ENCODE measurements at regions not wholly inside any gene's neighbourhood (a gene's known extent, or its start where the extent isn't known, plus 50 kb on each side); places are given as distances from the start of the nearest gene placed in this dataset.

DNA sequence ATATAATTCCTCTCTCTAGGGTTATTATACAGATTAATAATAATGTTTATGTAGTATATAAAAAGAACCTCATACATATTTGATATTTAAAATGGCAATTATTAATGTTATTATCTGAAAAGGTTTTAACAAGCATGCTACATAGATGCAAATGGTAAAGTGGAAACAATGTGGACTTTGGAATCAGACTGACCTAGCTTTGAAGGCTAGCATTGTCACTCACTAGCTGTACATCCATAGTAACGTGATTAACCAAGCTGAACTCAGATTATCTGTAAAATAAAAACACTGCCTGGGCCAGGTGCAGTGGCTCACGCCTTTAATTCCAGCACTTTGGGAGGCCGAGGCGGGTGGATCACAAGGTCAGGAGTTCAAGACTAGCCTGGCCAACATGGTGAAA lies 233.7 kb upstream of the SPRY1 start:
- Histone ChIP-seq H3K4me2 (ENCODE audit: low read depth, low read length, poor library complexity, severe bottlenecking) (no peak overlapping the region), H3K9ac (ENCODE audit: low read depth, low read length, poor library complexity, severe bottlenecking) (no peak overlapping the region), H3K36me3 (ENCODE audit: insufficient read depth, low read length) (no peaks in the 10 kb centered on the region; the same call in 1 of the 2 replicates), H3K4me3 (ENCODE audit: low read length, poor library complexity, severe bottlenecking) (no peak overlapping the region), H2AFZ (ENCODE audit: low read length) (no peak overlapping the region), H3K4me1 (ENCODE audit: insufficient read depth, low read length, poor library complexity, severe bottlenecking) (peaks cover 36% of the 10 kb centered on the region), H3K9me3 (ENCODE audit: insufficient read depth, low read depth, low read length) (no peaks in the 10 kb centered on the region), H3K9me2 (replicated peaks; ENCODE audit: low read depth, low read length) (no peaks in the 10 kb centered on the region), H3K79me2 (ENCODE audit: insufficient read depth, low read length) (no peaks in the 10 kb centered on the region), H3K27me3 (ENCODE audit: insufficient read depth, low read length, poor library complexity, severe bottlenecking) (no peaks in the 10 kb centered on the region), H4K20me1 (ENCODE audit: insufficient read depth, low read length, poor library complexity, severe bottlenecking) (no peaks in the 10 kb centered on the region), H3F3A (ENCODE audit: low read depth) (no peaks in the 10 kb centered on the region)
- no peak for TF ChIP-seq EZH2phosphoT487 (IDR thresholded peaks at IDR 0.05; ENCODE audit: borderline replicate concordance)
- TF ChIP-seq, protein P1, sequence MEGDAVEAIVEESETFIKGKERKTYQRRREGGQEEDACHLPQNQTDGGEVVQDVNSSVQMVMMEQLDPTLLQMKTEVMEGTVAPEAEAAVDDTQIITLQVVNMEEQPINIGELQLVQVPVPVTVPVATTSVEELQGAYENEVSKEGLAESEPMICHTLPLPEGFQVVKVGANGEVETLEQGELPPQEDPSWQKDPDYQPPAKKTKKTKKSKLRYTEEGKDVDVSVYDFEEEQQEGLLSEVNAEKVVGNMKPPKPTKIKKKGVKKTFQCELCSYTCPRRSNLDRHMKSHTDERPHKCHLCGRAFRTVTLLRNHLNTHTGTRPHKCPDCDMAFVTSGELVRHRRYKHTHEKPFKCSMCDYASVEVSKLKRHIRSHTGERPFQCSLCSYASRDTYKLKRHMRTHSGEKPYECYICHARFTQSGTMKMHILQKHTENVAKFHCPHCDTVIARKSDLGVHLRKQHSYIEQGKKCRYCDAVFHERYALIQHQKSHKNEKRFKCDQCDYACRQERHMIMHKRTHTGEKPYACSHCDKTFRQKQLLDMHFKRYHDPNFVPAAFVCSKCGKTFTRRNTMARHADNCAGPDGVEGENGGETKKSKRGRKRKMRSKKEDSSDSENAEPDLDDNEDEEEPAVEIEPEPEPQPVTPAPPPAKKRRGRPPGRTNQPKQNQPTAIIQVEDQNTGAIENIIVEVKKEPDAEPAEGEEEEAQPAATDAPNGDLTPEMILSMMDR (conservative IDR thresholded peaks at IDR 0.05; ENCODE audit: low read length) = no peak

DNA sequence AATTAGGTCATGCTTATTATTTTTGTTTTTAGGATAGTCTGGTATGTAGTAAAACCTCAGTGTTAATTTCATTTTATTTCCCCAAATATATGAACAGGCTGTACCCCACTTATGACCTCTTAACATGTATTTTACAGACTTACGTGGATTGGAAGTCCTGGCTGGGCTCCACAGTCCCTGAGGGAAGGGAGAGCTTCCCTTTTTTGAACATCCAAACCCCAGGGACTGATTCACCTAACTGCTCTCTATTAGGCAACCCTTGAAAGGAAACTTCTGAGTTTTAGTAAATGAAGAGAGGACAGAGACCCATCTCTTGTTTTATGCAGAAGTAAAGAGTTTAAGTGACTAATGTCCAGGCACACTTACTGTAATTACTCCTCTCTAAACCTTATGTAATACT lies 233.1 kb upstream of the SPRY1 start:
- H3K79me2 ChIP-seq (ENCODE audit: insufficient read depth, low read length) = no peaks in the 10 kb centered on the region
- H3K9me2 ChIP-seq (replicated peaks; ENCODE audit: low read depth, low read length) = no peaks in the 10 kb centered on the region
- TF ChIP-seq EZH2phosphoT487 (IDR thresholded peaks at IDR 0.05; ENCODE audit: borderline replicate concordance) = no peak
- TF ChIP-seq, protein P1 (conservative IDR thresholded peaks at IDR 0.05; ENCODE audit: low read length) = no peak

DNA sequence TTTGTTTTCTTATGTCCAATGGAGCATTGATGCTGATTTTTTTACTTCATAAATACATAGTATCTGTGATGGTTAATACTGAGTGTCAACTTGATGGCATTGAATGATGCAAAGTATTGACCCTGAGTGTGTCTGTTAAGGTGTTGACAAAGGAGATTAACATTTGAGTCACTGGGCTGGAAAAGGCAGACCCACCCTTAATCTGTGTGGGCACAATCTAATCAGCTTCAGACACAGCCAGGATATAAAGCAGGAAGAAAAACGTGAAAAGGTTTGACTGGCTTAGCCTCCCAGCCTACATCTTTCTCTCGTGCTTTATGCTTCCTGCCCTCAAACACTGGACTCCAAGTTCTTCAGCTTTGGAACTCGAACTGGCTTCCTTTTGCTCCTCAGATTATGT lies 230.6 kb upstream of the SPRY1 start:
- Histone ChIP-seq H3K9ac (ENCODE audit: low read depth, low read length, poor library complexity, severe bottlenecking) (no peak overlapping the region), H3K79me2 (ENCODE audit: insufficient read depth, low read length) (no peaks in the 10 kb centered on the region), H4K20me1 (ENCODE audit: insufficient read depth, low read length, poor library complexity, severe bottlenecking) (no peaks in the 10 kb centered on the region), H3K9me2 (replicated peaks; ENCODE audit: low read depth, low read length) (no peaks in the 10 kb centered on the region), H2AFZ (ENCODE audit: low read length) (no peak overlapping the region), H3K9me3 (ENCODE audit: insufficient read depth, low read depth, low read length) (no peaks in the 10 kb centered on the region), H3K4me2 (ENCODE audit: low read depth, low read length, poor library complexity, severe bottlenecking) (no peak overlapping the region), H3F3A (ENCODE audit: low read depth) (no peaks in the 10 kb centered on the region), H3K4me1 (ENCODE audit: insufficient read depth, low read length, poor library complexity, severe bottlenecking) (peaks cover 34% of the 10 kb centered on the region), H3K27me3 (ENCODE audit: insufficient read depth, low read length, poor library complexity, severe bottlenecking) (no peaks in the 10 kb centered on the region), H3K4me3 (ENCODE audit: low read length, poor library complexity, severe bottlenecking) (no peak overlapping the region), H3K36me3 (ENCODE audit: insufficient read depth, low read length) (no peaks in the 10 kb centered on the region; the same call in 1 of the 2 replicates)
- TF ChIP-seq, protein P1 (conservative IDR thresholded peaks at IDR 0.05; ENCODE audit: low read length) = no peak
- no peak for TF ChIP-seq EZH2phosphoT487 (IDR thresholded peaks at IDR 0.05; ENCODE audit: borderline replicate concordance)

More for the DNA sequence above, 233.1 kb upstream of the SPRY1 start:
- Histone ChIP-seq H3K4me1 (ENCODE audit: insufficient read depth, low read length, poor library complexity, severe bottlenecking) (peaks cover 36% of the 10 kb centered on the region), H3K36me3 (ENCODE audit: insufficient read depth, low read length) (no peaks in the 10 kb centered on the region; the same call in 1 of the 2 replicates), H3K27me3 (ENCODE audit: insufficient read depth, low read length, poor library complexity, severe bottlenecking) (no peaks in the 10 kb centered on the region), H3K4me3 (ENCODE audit: low read length, poor library complexity, severe bottlenecking) (no peak overlapping the region), H2AFZ (ENCODE audit: low read length) (peak overlapping the region; percentile 34), H3K4me2 (ENCODE audit: low read depth, low read length, poor library complexity, severe bottlenecking) (no peak overlapping the region), H3K9ac (ENCODE audit: low read depth, low read length, poor library complexity, severe bottlenecking) (no peak overlapping the region), H4K20me1 (ENCODE audit: insufficient read depth, low read length, poor library complexity, severe bottlenecking) (no peaks in the 10 kb centered on the region), H3F3A (ENCODE audit: low read depth) (no peaks in the 10 kb centered on the region), H3K9me3 (ENCODE audit: insufficient read depth, low read depth, low read length) (no peaks in the 10 kb centered on the region)

All from Loucy (cell line).